ENCODE measurements at regions not wholly inside any gene's neighbourhood (a gene's known extent, or its start where the extent isn't known, plus 50 kb on each side); places are given as distances from the start of the nearest gene placed in this dataset.

DNA sequence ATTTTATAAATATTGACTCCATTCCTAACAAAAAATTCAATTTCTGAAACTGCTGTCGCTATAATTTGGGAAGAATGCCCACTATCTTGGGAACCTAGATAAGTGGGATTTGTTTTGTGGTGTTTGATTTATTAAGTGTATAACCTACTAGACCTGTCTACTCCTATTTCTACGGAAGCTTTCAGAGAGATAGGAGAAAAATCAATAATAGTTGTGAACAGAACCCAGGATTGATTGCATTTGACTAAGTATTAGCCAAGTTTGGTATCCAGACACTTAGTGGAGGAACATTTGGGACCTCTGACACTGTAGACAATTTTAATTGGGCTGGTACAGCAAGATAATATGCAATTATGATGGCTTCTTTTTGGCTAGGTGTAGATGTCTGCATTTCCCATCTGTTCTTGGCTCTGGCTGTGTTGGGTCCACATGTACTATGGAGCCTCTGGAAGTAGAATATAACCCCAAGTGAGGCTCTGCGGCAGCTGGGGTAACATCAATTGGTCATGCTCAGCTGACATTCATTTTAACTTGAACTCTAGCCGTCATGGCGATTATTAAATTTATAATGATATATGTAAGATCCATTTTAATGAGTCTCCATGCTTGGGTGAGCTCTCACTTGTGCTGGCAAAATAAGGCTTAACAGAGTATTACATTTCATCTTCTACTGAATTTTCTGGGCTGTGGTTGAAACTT lies 111.5 kb upstream of the E2F8 start:
- no peaks in the 10 kb centered on the region for H3K27me3 ChIP-seq
- no peaks in the 10 kb centered on the region for H3K36me3 ChIP-seq
- H3K4me3 ChIP-seq, result no peak overlapping the region
- no peak for DNase-seq (ENCODE audit: low spot score)
- no peaks in the 10 kb centered on the region for H3K9me3 ChIP-seq
- no peak overlapping the region for H3K27ac ChIP-seq
- no peaks in the 10 kb centered on the region for H3K4me1 ChIP-seq
- TF ChIP-seq, protein P1, sequence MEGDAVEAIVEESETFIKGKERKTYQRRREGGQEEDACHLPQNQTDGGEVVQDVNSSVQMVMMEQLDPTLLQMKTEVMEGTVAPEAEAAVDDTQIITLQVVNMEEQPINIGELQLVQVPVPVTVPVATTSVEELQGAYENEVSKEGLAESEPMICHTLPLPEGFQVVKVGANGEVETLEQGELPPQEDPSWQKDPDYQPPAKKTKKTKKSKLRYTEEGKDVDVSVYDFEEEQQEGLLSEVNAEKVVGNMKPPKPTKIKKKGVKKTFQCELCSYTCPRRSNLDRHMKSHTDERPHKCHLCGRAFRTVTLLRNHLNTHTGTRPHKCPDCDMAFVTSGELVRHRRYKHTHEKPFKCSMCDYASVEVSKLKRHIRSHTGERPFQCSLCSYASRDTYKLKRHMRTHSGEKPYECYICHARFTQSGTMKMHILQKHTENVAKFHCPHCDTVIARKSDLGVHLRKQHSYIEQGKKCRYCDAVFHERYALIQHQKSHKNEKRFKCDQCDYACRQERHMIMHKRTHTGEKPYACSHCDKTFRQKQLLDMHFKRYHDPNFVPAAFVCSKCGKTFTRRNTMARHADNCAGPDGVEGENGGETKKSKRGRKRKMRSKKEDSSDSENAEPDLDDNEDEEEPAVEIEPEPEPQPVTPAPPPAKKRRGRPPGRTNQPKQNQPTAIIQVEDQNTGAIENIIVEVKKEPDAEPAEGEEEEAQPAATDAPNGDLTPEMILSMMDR (IDR thresholded peaks at IDR 0.05), result no peak

DNA sequence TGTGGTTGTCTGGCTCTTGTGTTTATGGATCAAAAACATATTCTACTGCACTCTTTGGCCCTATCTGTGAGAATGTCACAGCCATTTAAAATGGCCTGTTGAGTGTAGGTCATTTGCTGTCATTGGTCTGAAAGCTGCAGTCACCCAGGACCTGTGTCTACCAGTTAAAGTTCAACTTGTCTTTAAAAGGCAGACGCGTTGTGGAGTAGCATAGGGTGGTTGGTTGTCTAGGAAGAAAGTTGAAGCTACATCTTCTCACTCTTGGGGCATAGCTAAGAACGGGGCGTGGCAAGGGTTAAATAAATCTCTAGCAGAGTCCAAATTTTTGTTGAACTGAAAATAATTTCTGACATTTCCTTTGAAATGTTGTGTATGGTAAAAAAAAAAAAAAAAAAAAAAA lies 110.7 kb upstream of the E2F8 start:
- Histone ChIP-seq H3K4me3 (no peak overlapping the region), H3K4me1 (peaks cover 0 to 3% of the 10 kb centered on the region in 2 donors), H3K36me3 (no peaks in the 10 kb centered on the region), H3K9me3 (no peaks in the 10 kb centered on the region), H3K27me3 (no peaks in the 10 kb centered on the region), H3K27ac (no peak overlapping the region)
- no peak for DNase-seq (ENCODE audit: low spot score)
- TF ChIP-seq, protein P1 (IDR thresholded peaks at IDR 0.05), result no peak

DNA sequence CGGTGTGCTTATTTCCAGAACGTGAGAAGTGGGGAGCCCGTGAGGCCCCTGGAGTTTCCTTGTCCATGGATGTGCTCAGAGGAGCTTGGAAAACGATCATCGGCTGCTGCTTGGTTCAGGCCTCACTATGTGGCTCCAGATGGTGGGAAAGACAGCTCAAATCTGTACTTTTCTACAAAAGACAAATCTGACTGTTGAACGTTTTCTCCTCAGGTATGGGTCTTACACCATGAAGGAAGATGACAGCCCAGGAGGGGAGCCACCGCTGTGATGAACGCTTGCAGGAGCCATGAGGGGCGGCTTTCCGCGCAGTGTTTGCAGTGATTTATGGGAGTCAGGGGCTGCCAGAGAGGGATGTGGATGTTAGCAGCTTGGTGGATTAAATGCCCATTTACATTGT lies 109.4 kb upstream of the E2F8 start:
- TF ChIP-seq, protein P1 (IDR thresholded peaks at IDR 0.05), result no peak
- no peak for DNase-seq (ENCODE audit: low spot score)
- Histone ChIP-seq H3K27me3 (peaks cover 4 to 5% of the 10 kb centered on the region in 2 donors), H3K4me3 (no peak overlapping the region), H3K27ac (no peak overlapping the region), H3K9me3 (no peaks in the 10 kb centered on the region), H3K36me3 (no peaks in the 10 kb centered on the region), H3K4me1 (peaks cover 0 to 16% of the 10 kb centered on the region in 2 donors)

DNA sequence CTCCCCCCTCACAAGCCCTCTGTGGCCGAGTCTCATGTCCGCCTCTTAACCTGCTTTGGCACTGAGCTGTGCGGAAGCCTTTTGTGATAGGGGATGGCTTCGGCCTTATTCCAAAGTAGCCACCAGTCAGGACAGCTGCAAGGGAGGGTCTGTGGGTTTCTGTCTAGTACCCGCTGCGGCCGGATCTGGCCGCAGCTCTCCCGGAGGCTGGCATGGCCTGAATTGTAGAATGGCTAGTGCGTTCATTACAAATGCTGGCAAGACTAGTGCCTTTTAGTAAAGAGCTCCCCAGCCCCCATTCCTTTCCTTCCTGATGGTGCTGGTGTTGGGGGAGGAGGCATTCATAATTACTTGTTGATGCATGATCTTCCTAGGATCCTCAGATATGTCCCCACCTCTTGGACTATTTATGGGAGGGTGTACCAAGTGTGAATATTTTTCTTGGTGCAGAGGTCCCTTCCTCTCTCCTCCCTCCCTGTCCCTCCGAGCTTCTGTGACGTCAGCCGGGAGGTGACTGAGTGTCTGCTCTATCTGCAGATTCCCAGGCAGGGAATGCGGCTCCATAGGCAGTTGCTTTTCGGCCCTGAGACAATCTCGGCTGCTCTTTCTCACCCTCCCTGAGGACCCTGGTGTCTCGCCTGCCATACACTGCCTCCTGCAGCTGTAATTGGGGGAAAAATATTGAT lies 108.7 kb upstream of the E2F8 start:
- Histone ChIP-seq H3K27me3 (peaks cover 8 to 9% of the 10 kb centered on the region in 2 donors), H3K36me3 (no peaks in the 10 kb centered on the region), H3K4me1 (peaks cover 0 to 21% of the 10 kb centered on the region in 2 donors), H3K27ac (no peak overlapping the region), H3K9me3 (no peaks in the 10 kb centered on the region), H3K4me3 (no peak overlapping the region)
- no peak for DNase-seq (ENCODE audit: low spot score)
- TF ChIP-seq, protein P1 (IDR thresholded peaks at IDR 0.05), result no peak

DNA sequence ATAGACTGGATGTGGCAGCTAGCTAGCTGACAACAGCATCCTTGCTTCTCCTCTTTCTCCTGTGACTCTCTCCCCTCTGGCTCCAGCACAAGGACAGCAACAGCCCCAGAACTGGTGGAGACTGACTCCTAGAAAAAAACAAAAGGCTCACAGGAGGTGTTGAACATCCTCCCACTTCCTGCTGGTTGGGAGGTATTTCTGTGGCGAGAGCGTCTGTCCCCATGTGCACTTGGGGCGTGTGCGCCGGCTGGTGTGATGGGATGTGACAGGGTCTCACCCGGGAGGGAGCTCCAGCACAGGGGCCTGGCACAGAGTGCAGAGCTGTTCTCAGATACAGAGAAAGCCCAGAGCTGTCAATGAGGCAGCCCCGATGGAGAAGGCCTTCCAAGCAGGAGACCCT lies 107.2 kb upstream of the E2F8 start:
- peaks cover 8 to 9% of the 10 kb centered on the region in 2 donors for H3K27me3 ChIP-seq
- H3K36me3 ChIP-seq, result no peaks in the 10 kb centered on the region
- no peak overlapping the region for H3K27ac ChIP-seq
- DNase-seq (ENCODE audit: low spot score), result no peak
- H3K9me3 ChIP-seq, result no peaks in the 10 kb centered on the region
- no peak overlapping the region for H3K4me3 ChIP-seq
- peaks cover 0 to 21% of the 10 kb centered on the region in 2 donors for H3K4me1 ChIP-seq
- TF ChIP-seq, protein P1 (IDR thresholded peaks at IDR 0.05), result no peak

All from right atrium auricular region (tissue), 2 donors.